LNCaP clone FGC (cell line): ENCODE measurements at regions not wholly inside any gene's neighbourhood (a gene's known extent, or its start where the extent isn't known, plus 50 kb on each side); places are given as distances from the start of the nearest gene placed in this dataset.

Source experiments
- DNase-seq: peaks from one replicate; pipeline ENCODE4 v3.0.0-alpha.2; 2011; ENCODE audit warnings: low read depth
- H3K4me3 ChIP-seq: 2 replicates; pipeline ENCODE4 v1.5.1; 2011; ENCODE audit warnings: mild to moderate bottlenecking, low read depth, low read length, control low read depth
- TF ChIP-seq, protein P1 (sequence below): IDR thresholded peaks from 2 replicates; pipeline ENCODE4 v1.5.1; 2012; ENCODE audit warnings: mild to moderate bottlenecking; ENCODE audit not compliant: control insufficient read depth, insufficient read depth; ENCODE audit errors: extremely low read depth

DNA sequence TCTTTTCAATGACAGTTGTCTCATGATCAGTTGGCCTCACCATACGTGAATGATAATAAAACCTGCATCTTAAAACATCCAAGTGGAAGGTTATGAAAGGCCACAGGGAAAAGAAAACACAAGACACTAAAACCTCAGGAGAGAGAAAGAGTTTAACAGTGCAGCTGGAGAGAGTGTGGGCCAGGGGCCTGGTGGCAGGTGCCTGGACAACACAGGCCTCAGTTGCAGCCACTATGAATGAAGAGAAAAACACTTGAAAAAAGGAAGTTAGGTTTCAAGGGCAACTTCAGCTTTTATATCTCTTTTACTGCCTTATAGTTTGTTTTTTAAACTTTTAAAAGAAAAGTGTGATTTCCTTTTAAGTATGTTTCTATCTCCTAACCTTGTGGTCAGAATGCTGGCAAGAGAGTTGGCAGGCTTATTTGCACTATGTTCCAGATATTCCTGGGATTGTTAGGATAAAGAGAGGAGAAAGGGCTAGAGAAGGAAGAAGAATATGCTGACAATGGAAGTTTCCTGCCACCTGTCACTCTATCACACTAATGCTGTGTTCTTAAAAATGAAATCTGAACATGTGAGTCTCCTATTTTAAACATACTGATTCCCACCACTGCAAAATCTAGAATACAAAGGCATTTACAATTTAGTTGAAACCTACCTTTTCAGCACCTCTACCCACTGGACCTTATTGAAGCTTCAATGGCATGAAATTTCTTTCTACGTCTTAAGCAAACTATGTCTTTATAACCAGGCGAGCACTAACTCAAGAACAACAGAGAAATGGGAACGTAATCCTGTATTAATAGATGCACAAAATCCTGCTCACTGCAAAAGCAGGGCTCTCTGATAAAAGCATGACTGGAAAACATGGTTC is 222.4 kb downstream of the CD83 start:
- TF ChIP-seq, protein P1, sequence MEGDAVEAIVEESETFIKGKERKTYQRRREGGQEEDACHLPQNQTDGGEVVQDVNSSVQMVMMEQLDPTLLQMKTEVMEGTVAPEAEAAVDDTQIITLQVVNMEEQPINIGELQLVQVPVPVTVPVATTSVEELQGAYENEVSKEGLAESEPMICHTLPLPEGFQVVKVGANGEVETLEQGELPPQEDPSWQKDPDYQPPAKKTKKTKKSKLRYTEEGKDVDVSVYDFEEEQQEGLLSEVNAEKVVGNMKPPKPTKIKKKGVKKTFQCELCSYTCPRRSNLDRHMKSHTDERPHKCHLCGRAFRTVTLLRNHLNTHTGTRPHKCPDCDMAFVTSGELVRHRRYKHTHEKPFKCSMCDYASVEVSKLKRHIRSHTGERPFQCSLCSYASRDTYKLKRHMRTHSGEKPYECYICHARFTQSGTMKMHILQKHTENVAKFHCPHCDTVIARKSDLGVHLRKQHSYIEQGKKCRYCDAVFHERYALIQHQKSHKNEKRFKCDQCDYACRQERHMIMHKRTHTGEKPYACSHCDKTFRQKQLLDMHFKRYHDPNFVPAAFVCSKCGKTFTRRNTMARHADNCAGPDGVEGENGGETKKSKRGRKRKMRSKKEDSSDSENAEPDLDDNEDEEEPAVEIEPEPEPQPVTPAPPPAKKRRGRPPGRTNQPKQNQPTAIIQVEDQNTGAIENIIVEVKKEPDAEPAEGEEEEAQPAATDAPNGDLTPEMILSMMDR, result no peak
- DNase-seq, result no peak
- H3K4me3 ChIP-seq, result no peak overlapping the region

- DNase-seq, result no peak
- TF ChIP-seq, protein P1, result no peak
- no peak overlapping the region for H3K4me3 ChIP-seq
These were observed 226.9 kb downstream of the CD83 start for GRCh38 chr6:14344486-14344885.

GRCh38 chr6:14348389-14348788 is 230.8 kb downstream of the CD83 start:
- no peak for DNase-seq
- H3K4me3 ChIP-seq, result no peak overlapping the region
- TF ChIP-seq, protein P1, result no peak

DNA sequence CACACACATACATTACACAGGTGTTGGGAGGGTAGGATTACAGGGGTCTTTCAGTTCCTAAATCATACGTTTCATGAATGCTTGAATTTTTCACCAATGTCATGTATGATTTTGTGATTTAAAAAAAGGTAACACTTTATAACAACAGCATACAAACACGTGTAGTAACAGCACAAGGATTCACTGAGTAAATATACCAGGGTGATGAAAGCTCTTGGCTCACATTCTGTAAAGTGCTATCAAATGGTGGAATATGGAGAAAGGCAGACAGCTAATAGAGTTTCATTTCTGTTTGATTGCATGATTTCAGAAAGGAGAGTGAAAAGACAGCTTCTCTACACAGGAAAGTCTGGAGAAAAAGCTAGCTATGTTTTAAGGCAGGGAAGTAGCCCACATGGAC is 231.9 kb downstream of the CD83 start:
- TF ChIP-seq, protein P1, result no peak
- no peak for DNase-seq
- no peak overlapping the region for H3K4me3 ChIP-seq

DNA sequence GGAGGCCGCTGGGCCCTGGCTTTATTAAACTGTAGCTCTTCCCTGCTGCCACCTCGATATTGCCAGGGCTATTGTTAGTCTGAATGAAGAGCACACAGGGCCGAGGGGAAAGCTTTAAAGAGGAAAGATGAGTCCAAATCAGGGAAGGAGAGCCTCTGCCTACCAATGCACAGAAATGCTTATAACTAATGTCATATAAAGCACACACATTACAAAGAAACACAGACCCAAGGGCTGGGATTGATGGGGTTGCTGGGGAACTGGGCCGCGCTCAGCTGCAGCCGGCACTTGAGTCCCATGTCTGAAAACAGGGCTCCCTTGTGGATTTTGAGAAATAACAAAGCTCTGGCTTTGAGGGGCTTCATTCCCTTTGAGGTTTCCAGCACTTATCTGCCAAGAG is 232.6 kb downstream of the CD83 start:
- DNase-seq, result no peak
- TF ChIP-seq, protein P1, result no peak
- no peak overlapping the region for H3K4me3 ChIP-seq

DNA sequence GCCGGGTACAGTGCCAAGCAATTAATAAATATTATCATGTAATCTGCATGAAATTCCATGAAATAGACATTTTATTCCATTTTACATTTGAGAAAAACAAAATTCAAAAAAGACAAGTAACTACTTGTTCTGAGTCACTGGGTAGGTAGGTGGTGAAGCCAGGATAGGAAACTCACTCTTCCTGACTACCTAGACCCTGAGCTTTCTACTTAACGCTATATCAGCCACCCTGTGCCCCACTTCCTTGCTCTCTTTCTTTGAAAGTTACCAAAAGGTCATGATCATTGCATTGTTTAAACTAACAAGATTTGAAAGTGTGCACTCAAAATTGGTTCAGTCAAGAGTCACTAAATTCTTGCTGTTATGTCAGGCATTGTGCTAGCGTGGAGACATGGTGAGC is 235.7 kb downstream of the CD83 start:
- no peak overlapping the region for H3K4me3 ChIP-seq
- DNase-seq, result no peak
- TF ChIP-seq, protein P1, result no peak

DNA sequence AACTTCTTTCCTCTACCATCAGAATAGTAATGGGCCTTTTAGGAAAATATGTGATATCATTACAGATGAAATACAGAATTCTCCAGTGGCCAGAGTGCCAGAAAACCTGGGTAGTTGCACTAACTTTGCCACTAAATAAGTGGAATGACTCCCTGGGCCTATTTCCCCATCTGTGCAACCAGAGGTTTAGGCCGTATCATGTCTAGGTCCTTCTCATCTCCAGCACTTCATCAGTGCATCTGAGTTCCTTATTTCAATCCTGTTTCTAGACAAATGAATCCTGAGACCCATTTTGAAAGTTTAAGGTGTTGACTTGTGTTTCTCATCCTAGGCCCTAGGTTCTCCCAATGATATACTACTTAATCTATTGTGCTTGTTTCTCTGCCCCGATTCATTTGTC is 236.2 kb downstream of the CD83 start:
- TF ChIP-seq, protein P1, result no peak
- DNase-seq, result no peak

More for the DNA sequence above, 236.2 kb downstream of the CD83 start:
- no peak overlapping the region for H3K4me3 ChIP-seq
